UCSD-AML1 (cell line): ENCODE measurements at regions not wholly inside any gene's neighbourhood (a gene's known extent, or its start where the extent isn't known, plus 50 kb on each side); places are given as distances from the start of the nearest gene placed in this dataset.

Source experiments
- DNase-seq: peaks from one replicate; lab custom pipeline; 2025; ENCODE audit not compliant: unreplicated experiment; lab: John Stamatoyannopoulos, UW

DNA sequence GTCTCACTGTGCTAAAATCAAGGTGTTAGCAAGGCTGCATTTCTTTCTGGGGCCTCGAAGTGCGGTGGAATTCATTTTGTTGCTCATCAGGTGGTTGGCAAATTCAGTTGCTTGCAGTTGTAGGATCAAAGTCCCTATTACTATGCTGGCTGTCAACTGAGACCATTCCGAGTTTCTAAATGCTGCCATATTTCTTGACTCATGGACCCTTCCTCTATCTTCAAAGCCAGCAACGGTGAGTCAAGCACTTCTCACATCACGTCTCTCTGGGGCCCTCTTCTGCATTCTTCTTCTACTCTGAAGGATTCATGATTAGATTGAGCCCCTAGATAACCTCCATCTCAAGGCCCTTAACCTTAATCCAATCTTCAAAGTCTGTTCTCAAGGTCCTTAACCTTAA is 619.7 kb downstream of the HACE1 start:
- DNase-seq, result no peak

GRCh38 chr6:104229057-104229456 is 630.7 kb downstream of the HACE1 start:
- DNase-seq, result no peak

- peak; percentile 10 for DNase-seq
These were observed 632.2 kb downstream of the HACE1 start for GRCh38 chr6:104227508-104227907.

DNA sequence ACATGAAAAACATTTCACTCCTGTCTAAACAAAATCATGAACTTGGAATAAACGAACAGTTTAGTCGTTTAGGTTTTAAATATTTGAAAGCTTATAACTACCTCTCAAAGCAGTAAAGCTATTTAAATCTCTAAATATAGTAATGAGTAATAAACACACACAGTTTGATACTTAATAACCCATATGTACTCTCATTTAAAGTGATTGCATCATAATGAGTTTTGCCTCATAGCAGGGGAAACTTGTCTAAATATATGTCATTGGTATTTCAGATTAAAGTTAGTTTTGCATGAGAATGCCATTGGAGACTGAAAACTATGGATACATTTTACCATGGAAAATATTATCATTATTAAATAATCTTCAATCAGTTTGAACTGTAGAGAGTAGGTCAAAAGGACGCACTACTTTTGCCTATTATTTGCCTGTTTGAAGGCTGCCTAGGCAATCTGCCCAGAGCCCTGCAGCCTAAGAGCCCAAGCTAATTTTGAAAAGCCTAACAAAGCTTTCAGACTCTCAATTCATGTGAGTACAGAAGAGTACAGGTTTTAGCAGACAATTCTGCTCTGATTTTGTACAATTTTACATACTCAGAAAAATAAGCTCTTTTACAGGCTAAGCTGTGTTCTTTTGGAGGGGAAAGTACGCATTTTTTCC is 632.8 kb downstream of the HACE1 start:
- DNase-seq, result no peak

- DNase-seq, result no peak
These were observed 641.6 kb downstream of the HACE1 start for GRCh38 chr6:104218116-104218515.

- no peak for DNase-seq
These were observed 644.8 kb downstream of the HACE1 start for GRCh38 chr6:104214901-104215300.

DNA sequence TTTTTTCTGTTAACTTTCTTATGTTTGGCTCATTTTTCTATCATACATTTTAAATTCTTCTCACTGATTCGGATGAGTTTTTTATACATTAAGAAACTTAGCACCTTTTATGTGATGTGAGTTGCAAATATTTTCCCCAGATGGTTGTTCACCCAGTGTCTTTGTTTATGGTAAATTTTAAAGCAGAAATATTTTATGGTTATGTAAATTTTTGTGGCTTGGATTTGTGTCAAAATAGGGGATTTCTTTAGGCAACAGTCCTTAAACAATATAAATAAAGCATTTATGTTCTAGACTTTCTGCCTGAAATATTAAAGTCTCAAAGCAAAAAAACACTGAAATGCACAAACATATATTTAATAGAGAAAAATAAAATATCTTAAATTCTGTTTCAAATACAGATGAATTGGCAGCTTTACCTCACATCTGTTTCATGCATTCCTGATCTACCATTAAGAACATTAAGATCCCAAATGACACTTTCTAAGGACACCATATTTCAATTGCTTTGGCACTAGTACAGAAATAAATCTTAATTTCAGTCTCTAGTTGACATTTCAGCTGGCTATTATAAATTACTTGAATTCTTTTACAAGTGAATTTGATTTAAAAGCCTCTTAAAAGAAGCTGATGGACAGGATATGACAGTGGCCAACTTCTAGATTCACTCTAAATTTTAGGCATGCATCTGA is 646.6 kb downstream of the HACE1 start:
- no peak for DNase-seq

DNA sequence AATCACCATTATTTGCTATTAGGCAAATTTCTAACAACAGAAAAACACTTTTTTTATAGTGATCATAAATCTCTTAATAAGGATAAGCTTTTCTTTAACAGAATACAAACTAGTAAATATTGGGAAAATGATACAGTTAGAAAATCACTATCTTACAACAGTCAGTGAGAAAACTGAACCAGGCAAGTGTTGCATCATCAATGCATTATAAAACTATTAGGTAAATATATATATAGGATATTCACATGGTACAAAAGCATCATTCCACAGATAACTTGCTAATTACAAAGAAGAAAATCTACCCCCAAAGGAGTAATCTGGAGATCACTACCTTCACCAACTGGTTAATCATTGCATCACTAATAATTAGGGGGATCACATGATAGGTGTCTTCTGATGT is 652.1 kb downstream of the HACE1 start:
- DNase-seq, result no peak

DNA sequence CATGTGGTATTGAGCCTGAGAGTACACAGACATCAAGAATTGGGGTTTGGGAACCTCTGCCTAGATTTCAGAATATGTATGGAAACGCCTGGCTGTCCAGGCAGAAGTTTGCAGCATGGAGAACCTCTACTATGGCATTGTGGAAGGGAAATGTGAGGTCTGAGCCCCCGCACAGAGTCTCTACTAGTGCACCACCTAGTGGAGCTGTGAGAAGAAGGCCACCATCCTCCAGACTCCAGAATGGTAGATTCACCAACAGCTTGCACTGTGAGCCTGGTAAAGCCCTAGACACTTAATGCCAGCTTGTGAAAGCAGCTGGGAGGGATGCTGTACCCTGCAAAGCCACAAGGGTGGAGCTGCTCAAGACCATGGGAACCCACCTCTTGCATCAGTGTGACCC is 658.2 kb downstream of the HACE1 start:
- peak; percentile 9 for DNase-seq

DNA sequence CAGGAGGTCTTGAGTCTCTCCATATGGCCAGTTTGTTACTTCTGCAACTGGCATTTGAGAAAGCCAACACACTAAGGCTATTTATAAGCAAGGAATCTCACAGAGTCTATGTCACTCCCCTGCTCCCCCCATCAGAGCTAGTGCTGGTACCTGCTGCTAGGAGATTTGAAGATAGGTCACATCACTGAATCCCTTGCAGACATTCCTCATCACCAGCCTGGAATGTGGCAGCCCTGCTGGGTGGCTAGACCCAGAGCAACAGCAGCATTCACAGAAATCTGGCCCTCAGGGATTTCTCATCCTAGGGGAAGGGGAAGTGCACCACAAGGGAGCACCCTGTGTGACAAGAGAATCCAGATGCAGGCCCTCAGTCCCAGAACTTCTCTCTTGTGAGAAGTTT is 672.1 kb downstream of the HACE1 start:
- no peak for DNase-seq

DNA sequence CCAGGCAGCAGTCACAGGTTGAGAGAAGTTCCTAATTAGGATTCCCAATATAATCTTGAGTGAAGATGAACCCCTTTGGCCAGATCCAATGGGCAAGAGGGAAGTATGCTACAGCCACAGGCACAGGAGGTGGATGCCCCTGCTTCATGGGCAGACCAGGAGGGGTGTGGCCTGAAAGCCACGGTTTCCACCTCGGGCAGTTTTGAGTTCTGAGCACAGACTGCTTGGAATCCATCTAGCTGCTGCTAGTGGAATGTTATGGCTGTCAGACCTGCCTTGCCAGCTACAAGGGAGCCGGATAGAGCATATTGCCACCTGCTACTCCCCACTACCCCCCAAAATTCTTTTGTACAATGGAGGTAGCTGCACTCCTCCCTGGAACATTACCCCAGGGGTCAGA is 672.9 kb downstream of the HACE1 start:
- peak; percentile 7 for DNase-seq

DNA sequence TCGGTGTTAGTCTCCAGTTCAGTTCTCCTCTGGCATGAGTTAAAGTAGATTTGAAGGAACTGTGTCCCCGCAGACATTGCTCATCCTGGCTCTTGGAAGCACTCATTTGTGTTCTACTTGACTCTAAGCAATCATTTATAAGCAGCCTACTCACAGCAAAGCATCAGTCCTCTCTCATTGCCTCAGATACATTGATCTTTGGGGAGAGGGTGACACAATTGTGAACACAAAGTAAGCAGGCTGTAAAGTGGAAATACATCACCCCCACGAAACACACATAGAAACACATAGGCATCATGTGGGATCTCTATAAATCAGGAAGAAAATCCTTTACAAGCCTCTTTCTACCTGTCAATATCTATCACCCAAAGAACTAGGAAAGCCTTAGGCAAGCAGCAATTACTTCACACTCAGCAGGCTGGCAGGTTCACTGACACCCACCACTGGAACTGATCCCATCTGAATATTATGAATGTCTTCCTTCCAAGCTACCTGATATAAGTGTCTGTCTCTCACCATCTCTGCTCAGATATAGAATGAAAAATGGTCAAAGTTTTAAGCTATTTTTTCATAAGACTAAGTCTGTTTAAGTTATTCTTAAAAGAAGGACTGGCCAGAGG is 675.8 kb downstream of the HACE1 start:
- DNase-seq, result no peak

GRCh38 chr6:104182811-104183210 is 676.9 kb downstream of the HACE1 start:
- DNase-seq, result no peak

- DNase-seq, result no peak
These were observed 686.1 kb downstream of the HACE1 start for GRCh38 chr6:104173668-104174067.

- no peak for DNase-seq
These were observed 689.3 kb downstream of the HACE1 start for GRCh38 chr6:104170401-104170800.

- no peak for DNase-seq
These were observed 693.6 kb downstream of the HACE1 start for GRCh38 chr6:104166055-104166668.

DNA sequence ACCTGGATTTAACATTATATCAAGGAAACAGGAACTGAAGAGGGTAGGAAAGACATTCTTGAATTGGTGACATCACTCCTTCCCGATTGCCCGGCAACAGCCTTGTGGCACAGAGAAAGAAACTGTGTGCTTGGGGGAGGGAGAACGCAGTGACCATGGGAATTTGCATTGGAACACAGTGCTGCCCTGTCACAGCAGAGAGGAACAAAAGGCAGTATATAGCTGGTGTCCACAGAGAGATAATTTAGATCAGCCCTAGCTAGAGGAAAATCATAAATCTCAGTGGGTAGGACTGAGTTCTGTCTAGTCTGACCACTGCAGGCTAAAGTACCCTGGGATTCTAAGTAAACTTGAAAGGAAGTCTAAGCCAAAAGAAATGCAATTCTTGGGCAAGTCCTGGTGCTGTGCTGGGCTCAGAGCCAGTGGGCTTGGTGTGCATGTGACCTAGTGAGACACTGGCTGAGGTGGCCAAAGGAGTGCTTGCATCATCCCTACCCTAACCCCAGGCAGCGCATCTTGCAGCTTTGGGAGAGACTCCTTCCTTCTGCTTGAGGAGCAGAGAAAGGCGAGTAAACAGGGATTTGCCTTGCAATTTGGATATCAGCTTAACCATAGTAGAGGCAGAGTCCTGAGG is 697.6 kb downstream of the HACE1 start:
- no peak for DNase-seq

- DNase-seq, result no peak
These were observed 700.6 kb downstream of the HACE1 start for GRCh38 chr6:104159045-104159618.

DNA sequence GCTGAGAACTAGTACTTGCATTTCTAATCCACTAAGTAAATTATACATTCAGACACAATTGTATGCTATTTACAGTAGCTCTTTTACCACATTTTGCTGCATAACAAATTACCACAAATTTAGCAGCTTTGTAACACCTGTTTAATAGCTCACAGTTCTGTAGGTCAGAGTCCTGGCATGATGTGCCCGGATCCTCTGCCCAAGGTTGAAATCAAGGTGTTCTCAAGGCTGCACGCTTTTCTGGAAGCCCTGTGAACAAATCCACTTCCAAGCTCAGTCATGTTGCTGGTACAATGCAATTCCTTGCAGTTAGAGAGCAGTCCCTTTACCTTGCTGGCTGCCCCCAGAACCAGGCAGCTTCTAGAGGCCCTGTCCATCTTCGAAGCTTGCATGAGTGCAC is 716.0 kb downstream of the HACE1 start:
- DNase-seq, result no peak

DNA sequence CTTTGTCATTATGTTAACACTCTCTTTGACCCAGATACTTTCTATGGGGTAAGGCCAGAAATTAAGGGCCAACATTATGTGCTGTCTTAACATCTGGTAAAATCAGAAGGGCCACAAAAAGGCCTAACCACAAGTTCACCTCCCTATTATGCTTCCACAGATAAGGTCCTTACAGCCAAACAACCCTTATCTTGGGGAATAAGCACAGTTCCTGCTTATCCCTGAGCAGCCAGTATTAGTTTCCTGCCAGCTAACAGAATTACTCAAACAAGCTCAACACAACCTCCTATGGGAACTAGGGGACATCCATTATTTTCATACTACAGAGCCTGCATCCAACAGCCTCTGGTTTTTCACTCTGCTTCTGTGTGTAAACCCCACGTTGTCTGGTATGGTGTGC is 724.8 kb downstream of the HACE1 start:
- peak; percentile 17 for DNase-seq

DNA sequence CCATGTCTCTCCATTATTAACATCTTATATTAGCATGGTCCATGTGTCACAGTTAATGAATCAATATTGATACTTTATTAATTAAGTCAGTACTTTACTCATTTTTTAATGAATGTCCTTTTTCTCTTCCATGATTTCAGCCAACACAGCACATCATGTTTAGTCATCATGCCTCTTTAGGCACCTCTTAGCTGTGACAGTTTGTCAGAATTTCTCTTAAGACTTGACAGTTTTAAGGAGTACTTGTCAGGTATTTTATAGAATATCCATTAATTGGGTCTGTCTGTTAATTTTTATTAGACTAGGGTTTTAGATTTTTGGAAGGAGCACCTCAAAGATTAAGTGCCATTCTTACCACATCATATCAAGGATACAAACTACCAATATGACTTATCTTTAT is 729.4 kb downstream of the HACE1 start:
- no peak for DNase-seq
